NOMO-1 treated with DMSO at 0.1 percent for 48 hours (cell line): ENCODE measurements at regions not wholly inside any gene's neighbourhood (a gene's known extent, or its start where the extent isn't known, plus 50 kb on each side); places are given as distances from the start of the nearest gene placed in this dataset.

Source experiments
- DNase-seq: peaks from one replicate; lab custom pipeline; 2025; ENCODE audit not compliant: unreplicated experiment; lab: John Stamatoyannopoulos, UW

DNA sequence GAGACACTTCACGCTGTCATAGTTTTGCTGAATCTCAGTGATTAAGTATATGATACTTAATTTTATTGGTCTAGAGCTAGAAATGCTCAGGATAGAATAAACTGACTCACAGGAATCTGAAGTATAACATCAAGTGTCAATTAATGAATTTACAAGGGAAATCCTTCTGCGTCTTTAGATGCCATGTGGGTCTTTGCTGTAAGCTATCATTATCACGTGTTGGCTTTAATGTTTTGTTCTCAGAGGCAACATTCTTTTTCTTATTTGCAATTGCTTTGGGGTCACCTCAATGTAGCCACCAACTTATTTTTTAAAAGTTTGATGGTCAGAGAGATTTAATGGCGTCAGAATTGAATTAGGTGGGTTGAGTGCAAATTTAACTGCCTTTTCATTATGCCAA is 680.1 kb upstream of the PTBP2 start:
- DNase-seq: no peak

DNA sequence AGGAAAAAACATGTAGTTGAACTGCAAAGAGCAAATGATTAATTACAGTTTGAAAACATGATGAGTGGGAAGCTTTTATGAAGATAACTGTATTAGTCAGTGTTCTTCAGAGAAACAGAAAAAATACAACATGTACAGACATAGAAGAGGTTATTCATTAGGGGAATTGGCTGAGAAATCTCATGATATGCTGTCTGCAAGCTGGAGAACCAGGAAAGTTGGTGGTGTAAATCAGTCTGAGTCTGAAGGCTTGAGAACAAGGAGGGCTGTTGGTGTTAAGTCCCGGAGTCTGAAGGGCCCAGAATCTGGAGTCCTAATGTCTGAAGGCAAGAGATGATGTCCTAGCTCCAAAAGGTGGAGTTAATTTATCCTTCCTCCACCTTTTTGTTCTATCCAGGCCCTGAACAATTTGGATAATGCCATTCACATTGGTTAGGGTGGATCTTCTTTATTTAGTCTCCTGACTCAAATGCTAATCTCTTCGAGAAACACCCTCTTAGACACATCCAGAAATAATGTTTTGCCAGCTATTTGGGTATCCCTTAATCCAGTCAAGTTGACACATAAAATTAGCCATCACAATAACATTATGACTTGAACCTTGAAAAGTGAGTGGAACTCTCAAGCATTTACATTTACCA is 672.9 kb upstream of the PTBP2 start:
- no peak for DNase-seq

DNA sequence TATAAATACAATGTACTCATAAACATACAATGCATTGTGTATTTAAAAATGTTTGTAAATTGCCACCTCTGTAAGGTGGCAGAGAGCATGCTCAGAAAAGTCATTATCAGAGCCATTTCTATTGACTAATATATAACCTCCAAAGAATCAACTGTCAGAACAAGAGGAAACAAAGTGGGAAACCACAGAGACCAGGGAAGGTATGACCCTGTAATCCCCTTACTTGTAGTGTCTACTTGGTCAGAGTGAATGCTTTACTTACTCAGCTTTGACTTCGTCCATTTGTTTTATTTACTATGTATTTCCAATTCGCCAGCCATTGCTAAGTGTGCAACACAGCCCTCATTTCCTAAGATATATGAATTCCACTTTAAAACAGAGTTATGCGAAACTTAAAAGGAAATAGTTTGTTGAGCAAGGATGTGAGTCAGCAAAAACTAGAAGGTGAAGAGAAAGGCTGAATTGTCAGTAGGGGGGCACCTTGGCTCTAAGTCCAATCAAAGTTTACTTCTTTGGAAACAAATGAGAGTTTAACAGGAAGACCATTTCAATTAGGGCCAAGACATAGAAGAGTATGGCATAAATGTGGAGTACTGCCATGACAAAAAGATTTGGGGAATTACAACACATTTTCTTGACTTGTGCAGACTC is 671.7 kb upstream of the PTBP2 start:
- peak; percentile 51 for DNase-seq

GRCh38 chr1:96059276-96059675 is 662.3 kb upstream of the PTBP2 start:
- DNase-seq: no peak

DNA sequence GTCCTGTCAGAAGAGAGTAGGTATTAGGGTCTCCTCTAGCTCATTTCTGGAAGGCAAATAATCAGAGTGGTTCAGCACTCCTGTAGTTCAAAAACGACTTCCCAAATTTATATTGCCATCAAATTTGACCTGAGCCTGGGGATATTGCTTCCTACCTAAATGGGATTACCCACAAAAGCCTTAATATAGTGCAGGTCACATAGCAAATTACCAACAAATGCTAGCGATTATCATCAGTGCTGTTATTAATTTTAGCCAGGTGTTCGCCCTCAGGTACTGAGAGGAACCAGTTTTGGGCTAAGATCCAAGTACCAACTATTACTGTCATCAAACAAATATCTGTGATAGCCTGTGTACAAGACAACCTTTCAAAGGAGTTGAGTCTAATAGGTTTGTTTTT is 661.8 kb upstream of the PTBP2 start:
- DNase-seq: no peak

DNA sequence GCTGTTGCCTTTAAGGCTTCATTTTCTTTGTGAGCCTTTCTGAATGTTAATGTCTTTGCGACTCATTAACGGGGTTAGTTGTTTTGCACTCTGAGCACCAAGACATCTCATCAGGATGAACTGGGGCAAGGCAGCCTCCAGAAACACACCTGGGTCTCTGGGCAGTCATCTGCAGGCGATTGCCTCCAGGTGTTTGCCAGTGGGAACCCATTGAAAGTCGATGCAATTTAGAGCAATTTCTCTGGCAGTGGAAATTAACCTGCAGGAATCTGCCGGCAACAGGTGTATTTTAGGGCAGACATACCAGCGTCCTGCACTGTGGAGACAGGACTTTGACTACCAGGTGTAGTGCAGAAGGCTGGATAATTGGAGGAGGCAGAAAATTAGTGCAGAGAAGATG is 661.0 kb upstream of the PTBP2 start:
- DNase-seq: no peak

GRCh38 chr1:96072021-96072420 is 649.6 kb upstream of the PTBP2 start:
- DNase-seq: no peak

DNA sequence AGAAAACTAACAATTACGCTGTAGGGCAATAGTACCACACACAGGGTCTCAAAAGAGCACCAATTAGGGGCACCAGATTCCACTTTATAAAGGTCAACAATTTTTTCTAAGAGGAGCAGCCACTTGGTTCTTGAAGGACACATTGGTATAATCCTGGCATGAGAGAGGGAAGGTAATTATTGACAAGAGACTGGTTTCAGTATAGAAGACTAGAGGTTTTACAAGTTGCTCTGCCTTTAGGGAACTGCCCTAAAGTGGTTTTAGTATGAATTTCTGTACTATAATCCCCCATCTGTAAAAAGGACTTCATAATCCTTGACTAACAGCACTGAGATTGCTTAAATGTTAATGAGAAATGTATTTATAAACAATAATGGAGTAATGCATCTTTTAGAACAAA is 648.5 kb upstream of the PTBP2 start:
- DNase-seq: no peak

DNA sequence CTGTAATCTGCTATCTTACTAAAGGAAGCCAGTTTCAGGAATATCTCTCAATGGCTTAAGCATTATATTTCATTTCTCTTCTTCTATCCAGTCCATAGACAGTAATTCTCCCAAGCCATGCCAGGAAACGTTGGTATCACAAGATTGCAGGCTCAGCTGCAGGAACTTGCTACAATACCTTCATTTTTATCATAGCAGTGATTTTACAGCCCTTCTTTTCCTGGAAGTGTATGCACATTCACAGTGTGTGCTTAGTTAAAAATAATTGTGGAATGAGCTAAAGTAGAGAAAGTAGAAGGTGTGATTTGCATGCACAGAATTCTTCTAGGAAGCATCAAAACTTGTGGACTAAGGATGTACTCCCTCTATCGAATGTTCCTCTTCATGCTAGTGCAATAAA is 647.2 kb upstream of the PTBP2 start:
- no peak for DNase-seq

DNA sequence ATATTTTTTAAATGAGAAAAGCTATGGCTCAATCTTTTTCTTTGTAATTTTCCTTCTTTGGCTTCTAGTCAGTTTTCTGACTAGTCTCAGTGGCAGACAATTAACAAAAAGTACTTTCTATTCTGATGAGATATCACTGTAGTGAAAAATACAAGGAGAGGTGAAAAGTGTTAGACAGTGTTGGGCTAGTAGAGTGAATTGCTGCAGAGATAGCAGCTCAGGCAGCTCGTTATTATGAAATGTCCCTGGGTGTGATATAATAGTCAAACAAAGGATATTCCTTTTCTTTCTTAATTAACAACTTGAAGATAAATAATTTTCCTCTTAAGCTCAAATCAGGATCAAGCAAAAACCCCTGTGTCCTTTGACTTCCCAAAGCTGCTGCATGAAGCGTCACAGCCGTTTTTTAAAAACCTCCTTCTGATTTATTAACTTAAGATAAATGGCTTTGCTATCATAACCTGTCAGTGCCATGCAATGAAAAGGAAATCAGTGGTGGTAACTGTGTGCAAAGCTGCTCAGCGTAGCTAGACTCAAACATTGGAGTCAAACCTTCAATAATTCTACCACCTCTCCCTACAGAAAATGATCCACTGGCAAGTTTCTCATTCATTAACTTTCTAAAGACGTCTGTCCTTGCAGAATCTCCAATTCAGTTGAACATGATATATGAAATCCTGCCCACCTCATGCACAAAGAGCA is 646.6 kb upstream of the PTBP2 start:
- no peak for DNase-seq

- DNase-seq: no peak
Measured at GRCh38 chr1:96075704-96076455, 645.7 kb upstream of the PTBP2 start.

DNA sequence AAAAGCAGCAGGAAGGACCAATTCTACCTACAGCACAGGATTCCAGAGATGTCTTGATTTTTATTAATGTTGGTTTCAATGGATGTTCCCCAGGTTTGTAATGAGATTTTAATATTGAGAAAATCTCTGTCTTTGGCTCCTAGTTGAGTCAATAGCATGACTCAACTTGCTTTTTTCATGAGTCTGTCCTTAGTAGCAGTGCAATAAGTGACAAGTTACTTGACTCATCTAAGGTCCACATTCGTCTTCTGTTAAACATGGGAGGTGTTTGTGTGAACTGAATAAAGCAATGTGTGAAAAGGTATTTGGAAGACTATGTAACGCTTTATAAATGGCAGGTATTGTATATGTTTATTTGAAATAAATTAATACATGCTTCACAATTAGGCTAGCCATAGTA is 645.0 kb upstream of the PTBP2 start:
- DNase-seq: no peak

DNA sequence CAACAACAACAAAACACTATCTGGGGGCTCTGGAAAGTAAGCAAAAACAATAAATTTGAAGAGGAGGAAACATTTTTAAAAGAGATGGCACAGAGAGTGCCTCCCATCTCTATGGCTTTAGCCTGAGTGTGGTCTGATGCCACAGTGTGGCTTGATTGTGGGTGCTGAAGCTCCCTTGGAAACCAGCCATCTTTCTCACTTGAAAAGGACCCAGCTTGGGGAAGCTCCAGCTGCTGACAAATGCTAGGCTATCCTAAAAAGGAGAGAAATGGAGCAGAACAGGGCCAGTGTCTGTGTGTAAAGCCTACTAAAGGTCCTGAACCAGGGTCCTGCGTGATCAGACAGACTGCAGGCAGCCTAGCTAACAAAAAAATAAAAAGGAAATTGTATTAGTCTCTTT is 642.0 kb upstream of the PTBP2 start:
- DNase-seq: no peak

- DNase-seq: no peak
Measured at GRCh38 chr1:96080925-96081324, 640.7 kb upstream of the PTBP2 start.

- no peak for DNase-seq
Measured at GRCh38 chr1:96087719-96088118, 633.9 kb upstream of the PTBP2 start.

GRCh38 chr1:96090134-96090533 is 631.5 kb upstream of the PTBP2 start:
- no peak for DNase-seq

- DNase-seq: no peak
Measured at GRCh38 chr1:96095849-96096612, 625.6 kb upstream of the PTBP2 start.

DNA sequence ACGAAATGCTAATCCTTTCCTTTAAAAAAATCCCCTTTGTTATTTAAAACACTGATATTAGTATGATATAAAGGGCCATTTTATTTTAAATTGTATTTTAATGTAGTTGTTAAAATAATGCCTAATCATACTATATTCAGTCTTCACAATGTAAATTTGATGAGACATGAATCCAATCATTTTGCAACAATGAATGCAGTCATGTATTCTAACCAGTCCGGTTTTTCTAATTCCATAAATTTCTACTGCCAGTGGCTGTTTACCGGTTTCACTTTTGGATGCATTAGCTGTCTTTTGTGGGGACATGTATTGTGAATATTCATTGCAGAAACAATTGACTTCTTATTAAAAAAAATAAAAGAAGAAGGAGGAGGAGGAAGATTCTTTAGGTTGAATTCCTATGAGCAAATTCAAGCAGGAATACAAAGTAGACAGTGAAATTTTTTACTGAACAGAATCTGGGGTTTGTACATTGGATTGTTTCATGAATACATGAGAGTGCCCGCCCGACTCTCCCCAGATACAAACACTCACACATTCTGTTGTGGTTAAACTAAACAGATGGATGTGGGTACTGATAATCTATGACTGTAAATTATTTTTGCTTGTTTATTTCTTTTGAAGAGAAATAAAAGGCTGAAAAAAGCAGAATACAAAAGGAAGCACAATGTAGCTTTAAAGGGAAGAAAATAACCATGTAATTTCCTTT is 624.8 kb upstream of the PTBP2 start:
- no peak for DNase-seq

- DNase-seq: no peak
Measured at GRCh38 chr1:96104506-96104905, 617.1 kb upstream of the PTBP2 start.

GRCh38 chr1:96104906-96105305 is 616.7 kb upstream of the PTBP2 start:
- DNase-seq: no peak
